Testis (tissue), 2 donors: ENCODE measurements at regions not wholly inside any gene's neighbourhood (a gene's known extent, or its start where the extent isn't known, plus 50 kb on each side); places are given as distances from the start of the nearest gene placed in this dataset.

Experiments used
- POLR2A ChIP-seq: fragments of 450-650 bp; IDR thresholded peaks from one replicate; pipeline ENCODE4 v1.6.1; 2017; ENCODE audit warnings: antibody characterized with exemption, mild to moderate bottlenecking, moderate library complexity
- TF ChIP-seq, protein P1 (sequence below), 3 experiments: fragments of 450-650 bp in 2 of 3; fragments of 200-600 bp in 1 of 3; sonication (generic) in 1 of 3; IDR thresholded peaks; one replicate each; pipeline ENCODE4 v1.5.1; 2016 to 2019; ENCODE audit warnings: antibody characterized with exemption in 3 of 3, mild to moderate bottlenecking in 2 of 3, moderate library complexity in 1 of 3

DNA sequence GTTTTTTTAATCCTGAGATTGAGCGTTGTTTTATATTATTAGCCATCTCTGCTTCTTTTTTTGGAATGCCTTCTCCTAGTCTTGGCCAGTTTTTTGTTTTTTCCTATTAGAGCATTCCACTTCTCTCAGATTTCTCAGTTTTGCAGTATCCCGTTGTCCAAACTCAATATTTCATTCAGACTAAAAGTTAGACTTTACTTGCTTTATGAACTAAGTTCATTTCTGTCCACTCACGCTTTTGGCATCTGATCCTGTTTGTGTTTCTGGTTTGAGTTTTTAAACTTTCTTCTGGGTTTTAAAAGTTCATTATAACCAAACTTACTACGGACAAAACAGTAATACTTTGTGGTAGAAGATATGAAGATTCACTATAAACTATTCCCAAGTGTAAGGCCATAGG lies 288.3 kb upstream of the MPDZ start:
- TF ChIP-seq, protein P1, sequence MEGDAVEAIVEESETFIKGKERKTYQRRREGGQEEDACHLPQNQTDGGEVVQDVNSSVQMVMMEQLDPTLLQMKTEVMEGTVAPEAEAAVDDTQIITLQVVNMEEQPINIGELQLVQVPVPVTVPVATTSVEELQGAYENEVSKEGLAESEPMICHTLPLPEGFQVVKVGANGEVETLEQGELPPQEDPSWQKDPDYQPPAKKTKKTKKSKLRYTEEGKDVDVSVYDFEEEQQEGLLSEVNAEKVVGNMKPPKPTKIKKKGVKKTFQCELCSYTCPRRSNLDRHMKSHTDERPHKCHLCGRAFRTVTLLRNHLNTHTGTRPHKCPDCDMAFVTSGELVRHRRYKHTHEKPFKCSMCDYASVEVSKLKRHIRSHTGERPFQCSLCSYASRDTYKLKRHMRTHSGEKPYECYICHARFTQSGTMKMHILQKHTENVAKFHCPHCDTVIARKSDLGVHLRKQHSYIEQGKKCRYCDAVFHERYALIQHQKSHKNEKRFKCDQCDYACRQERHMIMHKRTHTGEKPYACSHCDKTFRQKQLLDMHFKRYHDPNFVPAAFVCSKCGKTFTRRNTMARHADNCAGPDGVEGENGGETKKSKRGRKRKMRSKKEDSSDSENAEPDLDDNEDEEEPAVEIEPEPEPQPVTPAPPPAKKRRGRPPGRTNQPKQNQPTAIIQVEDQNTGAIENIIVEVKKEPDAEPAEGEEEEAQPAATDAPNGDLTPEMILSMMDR (IDR thresholded peaks at IDR 0.05), result no peak
- no peak for TF ChIP-seq POLR2A
